ENCODE measurements at regions not wholly inside any gene's neighbourhood (a gene's known extent, or its start where the extent isn't known, plus 50 kb on each side); places are given as distances from the start of the nearest gene placed in this dataset.

- no peak for DNase-seq
Measured at GRCh38 chr18:39524370-39524769, 1958.8 kb upstream of the CELF4 start.

- no peak for DNase-seq
Measured at GRCh38 chr18:39523281-39523680, 1957.7 kb upstream of the CELF4 start.

- no peak for DNase-seq
Measured at GRCh38 chr18:39521164-39521563, 1955.6 kb upstream of the CELF4 start.

GRCh38 chr18:39519741-39520140 lies 1954.1 kb upstream of the CELF4 start:
- DNase-seq = no peak

- DNase-seq = no peak
Measured at GRCh38 chr18:39515299-39515698, 1949.7 kb upstream of the CELF4 start.

- DNase-seq = no peak
Measured at GRCh38 chr18:39513186-39513585, 1947.6 kb upstream of the CELF4 start.

- DNase-seq = no peak
Measured at GRCh38 chr18:39506581-39507330, 1941.2 kb upstream of the CELF4 start.

GRCh38 chr18:39500306-39500705 lies 1934.7 kb upstream of the CELF4 start:
- DNase-seq = no peak

GRCh38 chr18:39497821-39498220 lies 1932.2 kb upstream of the CELF4 start:
- no peak for DNase-seq

- no peak for DNase-seq
Measured at GRCh38 chr18:39496986-39497385, 1931.4 kb upstream of the CELF4 start.

- DNase-seq = no peak
Measured at GRCh38 chr18:39494211-39494896, 1928.8 kb upstream of the CELF4 start.

- no peak for DNase-seq
Measured at GRCh38 chr18:39491408-39491807, 1925.8 kb upstream of the CELF4 start.

GRCh38 chr18:39489431-39489830 lies 1923.8 kb upstream of the CELF4 start:
- DNase-seq = no peak

GRCh38 chr18:39487932-39488331 lies 1922.3 kb upstream of the CELF4 start:
- DNase-seq = no peak

GRCh38 chr18:39486268-39486667 lies 1920.7 kb upstream of the CELF4 start:
- DNase-seq = no peak

- DNase-seq = no peak
Measured at GRCh38 chr18:39485696-39486095, 1920.1 kb upstream of the CELF4 start.

- DNase-seq = no peak
Measured at GRCh38 chr18:39481281-39481680, 1915.7 kb upstream of the CELF4 start.

- DNase-seq = no peak
Measured at GRCh38 chr18:39480494-39481195, 1915.0 kb upstream of the CELF4 start.

GRCh38 chr18:39464006-39464405 lies 1898.4 kb upstream of the CELF4 start:
- DNase-seq = no peak

- no peak for DNase-seq
Measured at GRCh38 chr18:39462436-39462835, 1896.8 kb upstream of the CELF4 start.

GRCh38 chr18:39460136-39460535 lies 1894.5 kb upstream of the CELF4 start:
- no peak for DNase-seq

GRCh38 chr18:39455285-39455684 lies 1889.7 kb upstream of the CELF4 start:
- DNase-seq = no peak

- no peak for DNase-seq
Measured at GRCh38 chr18:39454866-39455265, 1889.3 kb upstream of the CELF4 start.

GRCh38 chr18:39453882-39454281 lies 1888.3 kb upstream of the CELF4 start:
- no peak for DNase-seq
